Chondrocyte (in vitro differentiated cells): ENCODE measurements at regions not wholly inside any gene's neighbourhood (a gene's known extent, or its start where the extent isn't known, plus 50 kb on each side); places are given as distances from the start of the nearest gene placed in this dataset.

Source experiments
- DNase-seq: peaks from one replicate; pipeline ENCODE4 v3.0.0; 2021; ENCODE audit warnings: mixed read lengths, low spot score
- H3K27ac Mint-ChIP-seq: one replicate; pipeline ENCODE4 v1.8.0; 2021; ENCODE audit warnings: mild to moderate bottlenecking, moderate library complexity, mixed read lengths; ENCODE audit not compliant: unreplicated experiment
- H3K27me3 Mint-ChIP-seq: 2 replicates; pipeline ENCODE4 v1.8.0; 2021; ENCODE audit warnings: low read depth, mixed read lengths
- H3K36me3 Mint-ChIP-seq: 2 replicates; pipeline ENCODE4 v1.8.0; 2021; ENCODE audit warnings: low read depth, mixed read lengths
- H3K4me1 Mint-ChIP-seq: 2 replicates; pipeline ENCODE4 v1.8.0; 2021; ENCODE audit warnings: low read depth, mild to moderate bottlenecking, mixed read lengths
- H3K4me3 Mint-ChIP-seq: one replicate; pipeline ENCODE4 v1.8.0; 2021; ENCODE audit warnings: mild to moderate bottlenecking, moderate library complexity, mixed read lengths; ENCODE audit not compliant: unreplicated experiment
- H3K9me3 Mint-ChIP-seq: 2 replicates; pipeline ENCODE4 v1.8.0; 2021; ENCODE audit warnings: low read depth, mixed read lengths
- TF ChIP-seq, protein P1 (sequence below): fragments of 200-600 bp; sonication (generic); IDR thresholded peaks from 2 replicates; pipeline ENCODE4 v1.5.0; 2021; ENCODE audit warnings: antibody characterized with exemption, mild to moderate bottlenecking, moderate library complexity

DNA sequence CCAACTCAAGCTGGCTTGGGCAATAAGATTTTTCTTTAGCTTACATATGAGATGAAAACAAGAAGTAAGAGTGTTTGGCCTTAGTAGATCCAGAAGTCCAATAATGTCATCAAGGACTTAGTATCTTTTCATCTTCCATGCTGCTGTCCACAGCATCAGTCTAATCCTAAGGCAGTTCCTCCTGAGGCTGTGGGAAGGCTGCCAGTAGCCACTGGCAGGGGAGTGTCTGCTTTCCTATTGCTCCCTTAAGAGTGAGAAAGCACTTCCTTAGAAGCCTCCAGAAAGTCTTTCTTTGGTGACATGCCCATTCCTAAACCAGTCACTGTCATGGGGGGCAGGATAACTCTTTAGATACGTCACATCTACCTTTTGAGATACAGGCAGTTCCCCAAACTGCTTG, 317.7 kb downstream of the BMP4 start:
- TF ChIP-seq, protein P1, sequence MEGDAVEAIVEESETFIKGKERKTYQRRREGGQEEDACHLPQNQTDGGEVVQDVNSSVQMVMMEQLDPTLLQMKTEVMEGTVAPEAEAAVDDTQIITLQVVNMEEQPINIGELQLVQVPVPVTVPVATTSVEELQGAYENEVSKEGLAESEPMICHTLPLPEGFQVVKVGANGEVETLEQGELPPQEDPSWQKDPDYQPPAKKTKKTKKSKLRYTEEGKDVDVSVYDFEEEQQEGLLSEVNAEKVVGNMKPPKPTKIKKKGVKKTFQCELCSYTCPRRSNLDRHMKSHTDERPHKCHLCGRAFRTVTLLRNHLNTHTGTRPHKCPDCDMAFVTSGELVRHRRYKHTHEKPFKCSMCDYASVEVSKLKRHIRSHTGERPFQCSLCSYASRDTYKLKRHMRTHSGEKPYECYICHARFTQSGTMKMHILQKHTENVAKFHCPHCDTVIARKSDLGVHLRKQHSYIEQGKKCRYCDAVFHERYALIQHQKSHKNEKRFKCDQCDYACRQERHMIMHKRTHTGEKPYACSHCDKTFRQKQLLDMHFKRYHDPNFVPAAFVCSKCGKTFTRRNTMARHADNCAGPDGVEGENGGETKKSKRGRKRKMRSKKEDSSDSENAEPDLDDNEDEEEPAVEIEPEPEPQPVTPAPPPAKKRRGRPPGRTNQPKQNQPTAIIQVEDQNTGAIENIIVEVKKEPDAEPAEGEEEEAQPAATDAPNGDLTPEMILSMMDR, result no peak
- Mint-ChIP-seq H3K4me3 (no peak overlapping the region), H3K36me3 (no peaks in the 10 kb centered on the region), H3K4me1 (peaks cover 11% of the 10 kb centered on the region), H3K27me3 (peaks cover 4% of the 10 kb centered on the region), H3K9me3 (no peaks in the 10 kb centered on the region), H3K27ac (no peak overlapping the region)
- DNase-seq, result no peak

DNA sequence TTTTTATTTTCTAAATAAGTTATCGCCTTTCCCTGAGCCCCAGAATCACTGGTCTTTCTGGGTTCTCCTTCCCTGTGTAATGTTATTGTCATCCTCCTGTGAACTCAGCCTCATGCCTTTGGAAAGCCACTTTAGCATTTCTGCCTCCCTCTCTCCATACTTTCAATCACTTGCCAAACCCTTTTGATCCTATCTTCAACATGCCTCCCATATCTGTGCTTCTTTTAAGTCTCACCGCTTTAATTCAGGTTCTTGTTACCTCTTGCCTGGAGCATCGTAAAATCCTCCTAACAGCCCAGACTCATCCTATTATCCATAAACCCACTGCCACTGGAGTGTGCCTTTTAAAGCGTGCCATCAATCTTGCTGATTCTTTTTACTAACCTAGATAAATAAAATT, 321.8 kb downstream of the BMP4 start:
- H3K4me1 Mint-ChIP-seq, result peaks cover 12% of the 10 kb centered on the region
- TF ChIP-seq, protein P1, result no peak
- H3K36me3 Mint-ChIP-seq, result no peaks in the 10 kb centered on the region
- H3K27me3 Mint-ChIP-seq, result peaks cover 4% of the 10 kb centered on the region
- no peak overlapping the region for H3K4me3 Mint-ChIP-seq
- DNase-seq, result no peak
- no peaks in the 10 kb centered on the region for H3K9me3 Mint-ChIP-seq
- no peak overlapping the region for H3K27ac Mint-ChIP-seq

DNA sequence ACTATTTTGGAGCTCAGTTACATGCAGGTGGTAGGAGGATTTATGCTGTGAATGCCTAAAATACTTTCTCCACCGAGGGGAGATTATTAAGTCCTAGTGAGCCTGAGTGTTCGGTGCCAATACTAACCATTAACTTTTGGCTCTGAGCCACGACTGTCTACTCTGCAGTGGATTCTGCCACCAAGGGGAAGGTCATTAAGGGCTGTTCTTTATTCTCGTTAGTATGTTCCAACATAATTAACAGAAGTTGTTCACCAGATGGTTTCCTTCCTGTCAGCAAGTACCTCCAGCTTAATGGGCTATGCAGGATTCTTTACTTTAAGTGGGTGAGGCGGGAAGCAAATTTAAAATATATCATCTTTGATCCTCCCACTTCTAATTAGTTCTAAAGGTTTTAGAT, 326.3 kb downstream of the BMP4 start:
- no peaks in the 10 kb centered on the region for H3K9me3 Mint-ChIP-seq
- no peaks in the 10 kb centered on the region for H3K36me3 Mint-ChIP-seq
- TF ChIP-seq, protein P1, result no peak
- no peak for DNase-seq
- H3K27me3 Mint-ChIP-seq, result peaks cover 4% of the 10 kb centered on the region
- H3K4me1 Mint-ChIP-seq, result peaks cover 17% of the 10 kb centered on the region
- no peak overlapping the region for H3K4me3 Mint-ChIP-seq
- H3K27ac Mint-ChIP-seq, result no peak overlapping the region

DNA sequence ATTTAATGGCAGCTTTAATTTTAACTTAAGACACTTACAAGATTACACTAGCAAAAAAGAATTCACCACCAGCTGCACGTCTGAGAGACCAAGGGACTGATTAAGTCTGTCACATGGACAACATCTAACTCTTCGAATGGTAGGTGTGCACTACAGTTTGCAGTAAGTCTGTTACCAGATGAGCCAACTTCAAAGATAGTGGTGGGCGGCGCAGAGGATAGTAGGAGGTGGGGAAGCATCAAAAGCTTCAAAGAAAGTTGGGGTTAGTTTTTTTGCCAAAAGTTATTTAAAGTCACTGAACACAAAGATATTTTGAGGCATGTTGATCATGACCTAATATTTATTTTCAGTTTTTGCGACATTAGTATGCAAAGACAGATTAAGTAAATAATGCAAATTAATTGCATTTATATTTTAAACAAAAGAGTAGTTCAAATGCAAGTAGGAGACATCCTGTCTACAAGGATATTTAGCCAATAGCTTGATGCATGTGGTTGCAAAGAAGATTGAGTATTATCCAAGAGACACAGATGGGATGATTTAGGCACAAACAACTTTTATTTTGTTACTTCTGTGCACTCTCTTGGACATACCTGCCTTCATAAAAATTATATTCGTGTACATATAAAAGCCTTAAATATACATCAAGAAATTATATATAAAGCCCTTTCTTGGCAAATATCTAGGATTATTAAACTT, 327.7 kb downstream of the BMP4 start:
- no peak for DNase-seq
- H3K36me3 Mint-ChIP-seq, result no peaks in the 10 kb centered on the region
- TF ChIP-seq, protein P1, result no peak
- H3K4me1 Mint-ChIP-seq, result peaks cover 17% of the 10 kb centered on the region
- H3K27ac Mint-ChIP-seq, result no peak overlapping the region
- no peaks in the 10 kb centered on the region for H3K27me3 Mint-ChIP-seq
- H3K9me3 Mint-ChIP-seq, result no peaks in the 10 kb centered on the region
- no peak overlapping the region for H3K4me3 Mint-ChIP-seq

DNA sequence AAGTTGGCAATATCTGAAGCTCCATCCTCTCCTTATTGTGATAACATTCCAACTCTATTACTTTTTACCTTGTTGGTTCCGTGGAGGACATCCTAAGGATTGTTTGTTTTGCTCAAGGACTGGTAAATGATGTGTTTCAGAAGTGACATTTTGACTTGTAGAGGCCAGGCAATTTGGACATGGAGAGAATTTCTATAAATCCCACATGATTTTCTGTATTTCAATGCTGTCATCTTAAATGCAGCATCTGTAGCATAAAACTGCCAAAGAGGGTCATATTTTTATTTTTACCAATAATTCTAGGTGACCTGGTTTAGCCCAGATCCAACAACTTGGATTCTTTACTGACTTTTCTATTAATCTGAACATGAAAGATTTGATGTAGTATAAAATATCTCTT, 328.4 kb downstream of the BMP4 start:
- no peaks in the 10 kb centered on the region for H3K36me3 Mint-ChIP-seq
- no peak for DNase-seq
- H3K27ac Mint-ChIP-seq, result no peak overlapping the region
- H3K9me3 Mint-ChIP-seq, result no peaks in the 10 kb centered on the region
- peaks cover 17% of the 10 kb centered on the region for H3K4me1 Mint-ChIP-seq
- H3K4me3 Mint-ChIP-seq, result no peak overlapping the region
- H3K27me3 Mint-ChIP-seq, result no peaks in the 10 kb centered on the region
- TF ChIP-seq, protein P1, result no peak
